ENCODE measurements at regions not wholly inside any gene's neighbourhood (a gene's known extent, or its start where the extent isn't known, plus 50 kb on each side); places are given as distances from the start of the nearest gene placed in this dataset.

- ChIA-PET POLR2A (no interaction called here), CTCF (no interaction called here)
- DNase-seq (ENCODE audit: extremely low spot score) = no peak
- TF ChIP-seq CTCF (IDR thresholded peaks at IDR 0.05; ENCODE audit: control extremely low read depth, extremely low read depth, low read depth, missing control alignments) = no peak
Measured at GRCh38 chr2:238706163-238706562, 141.7 kb upstream of the TWIST2 start.

- TF ChIP-seq CTCF (IDR thresholded peaks at IDR 0.05; ENCODE audit: control extremely low read depth, extremely low read depth, low read depth, missing control alignments) = no peak
- ChIA-PET CTCF (no interaction called here), POLR2A (no interaction called here)
- DNase-seq (ENCODE audit: extremely low spot score) = no peak
Measured at GRCh38 chr2:238706673-238707072, 141.2 kb upstream of the TWIST2 start.

- no peak for TF ChIP-seq CTCF (IDR thresholded peaks at IDR 0.05; ENCODE audit: control extremely low read depth, extremely low read depth, low read depth, missing control alignments)
- POLR2A ChIA-PET = no interaction called here
- CTCF ChIA-PET = no interaction called here
- DNase-seq (ENCODE audit: extremely low spot score) = no peak
Measured at GRCh38 chr2:238709325-238710025, 138.4 kb upstream of the TWIST2 start.

GRCh38 chr2:238710032-238710735, 137.7 kb upstream of the TWIST2 start:
- no peak for DNase-seq (ENCODE audit: extremely low spot score)
- TF ChIP-seq CTCF (IDR thresholded peaks at IDR 0.05; ENCODE audit: control extremely low read depth, extremely low read depth, low read depth, missing control alignments) = no peak
- ChIA-PET POLR2A (no interaction called here), CTCF (no interaction called here)

- TF ChIP-seq CTCF (IDR thresholded peaks at IDR 0.05; ENCODE audit: control extremely low read depth, extremely low read depth, low read depth, missing control alignments) = no peak
- CTCF ChIA-PET = no interaction called here
- POLR2A ChIA-PET = no interaction called here
- DNase-seq (ENCODE audit: extremely low spot score) = no peak
Measured at GRCh38 chr2:238710787-238711186, 137.1 kb upstream of the TWIST2 start.

GRCh38 chr2:238711346-238711745, 136.5 kb upstream of the TWIST2 start:
- POLR2A ChIA-PET = no interaction called here
- TF ChIP-seq CTCF (IDR thresholded peaks at IDR 0.05; ENCODE audit: control extremely low read depth, extremely low read depth, low read depth, missing control alignments) = no peak
- CTCF ChIA-PET = no interaction called here
- DNase-seq (ENCODE audit: extremely low spot score) = no peak
